HG02852 (cell line): ENCODE measurements at regions not wholly inside any gene's neighbourhood (a gene's known extent, or its start where the extent isn't known, plus 50 kb on each side); places are given as distances from the start of the nearest gene placed in this dataset.

ENCODE experiments used
- ATAC-seq: cut with Tn5 transposase; IDR thresholded peaks from one replicate; pipeline ENCODE4 v1.9.1; 2021; ENCODE audit warnings: mild to moderate bottlenecking, moderate library complexity; ENCODE audit not compliant: unreplicated experiment

GRCh38 chr3:5270666-5271371 lies 83.3 kb downstream of the EDEM1 start:
- no peak for ATAC-seq

GRCh38 chr3:5271372-5271683 lies 83.8 kb downstream of the EDEM1 start:
- ATAC-seq = no peak

DNA sequence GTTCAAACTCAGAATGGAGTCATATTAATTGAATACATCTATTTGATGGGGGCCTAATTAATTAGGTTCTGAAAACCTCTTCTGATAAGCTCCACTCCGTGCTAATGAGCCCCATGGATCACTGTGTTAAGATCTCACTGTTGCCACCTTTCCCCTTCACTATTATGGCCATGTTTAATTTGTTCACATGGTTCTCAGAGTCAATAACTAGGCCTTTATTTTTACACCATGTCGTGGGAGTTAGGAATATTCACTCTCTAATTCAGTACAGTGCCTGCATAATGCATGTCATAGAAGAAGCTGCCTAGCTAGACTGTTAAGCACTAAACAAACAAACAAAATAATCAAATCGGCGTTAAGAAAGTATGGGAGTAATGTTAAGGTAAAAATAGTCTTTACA lies 84.9 kb downstream of the EDEM1 start:
- no peak for ATAC-seq

DNA sequence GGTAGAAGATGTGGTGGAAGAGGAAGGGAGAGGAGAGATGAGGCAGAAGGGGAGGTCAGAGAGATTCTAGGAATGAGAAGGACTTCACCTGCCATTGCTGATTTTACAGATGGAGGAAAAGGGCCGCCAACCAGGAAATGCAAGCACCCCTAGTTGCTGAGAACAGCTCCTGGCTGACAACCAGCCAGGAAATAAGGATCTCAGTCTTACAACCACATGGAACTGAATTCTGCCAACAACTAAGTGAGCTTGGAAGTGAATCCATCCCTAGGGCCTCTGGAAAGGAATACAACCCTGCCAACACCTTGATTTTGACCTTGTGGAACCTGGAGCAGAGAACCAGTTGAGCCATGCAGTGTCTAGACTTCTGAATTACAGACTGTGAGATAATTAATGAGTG lies 86.6 kb downstream of the EDEM1 start:
- ATAC-seq = no peak

- no peak for ATAC-seq
Observed at GRCh38 chr3:5275529-5275928, 88.0 kb downstream of the EDEM1 start.

GRCh38 chr3:5276934-5277333 lies 89.4 kb downstream of the EDEM1 start:
- ATAC-seq = no peak

DNA sequence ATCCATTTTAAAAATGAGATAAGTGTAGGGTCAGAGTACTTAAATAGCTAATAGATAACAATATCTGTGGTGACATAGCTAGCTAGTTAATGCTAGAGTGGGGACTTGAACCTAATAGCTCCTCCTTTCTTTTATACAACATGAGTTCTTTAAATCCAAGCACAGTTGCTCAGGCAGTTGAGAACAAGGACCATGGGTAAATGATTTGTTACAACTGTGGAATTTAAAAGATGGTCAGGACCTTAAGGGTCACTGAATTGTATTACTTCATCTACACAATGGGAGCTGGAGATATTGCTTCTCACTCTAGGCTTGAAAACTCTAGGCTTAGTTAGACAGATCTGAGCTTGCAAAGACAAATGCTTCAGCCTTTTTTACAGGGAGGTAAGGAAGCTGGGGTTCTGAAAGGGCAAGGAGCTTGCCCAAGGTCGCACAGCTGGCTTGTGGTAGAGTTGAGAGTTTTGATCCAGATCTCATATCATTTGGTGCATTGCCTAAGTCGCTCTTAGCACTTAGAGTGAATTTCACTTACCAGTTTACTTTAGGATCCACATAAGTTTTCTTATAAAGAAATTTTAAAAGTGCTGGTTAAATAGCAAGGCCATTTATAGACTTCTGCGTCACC lies 90.2 kb downstream of the EDEM1 start:
- ATAC-seq = no peak

- ATAC-seq = no peak
Observed at GRCh38 chr3:5278666-5279065, 91.2 kb downstream of the EDEM1 start.

- no peak for ATAC-seq
Observed at GRCh38 chr3:5282703-5283102, 95.2 kb downstream of the EDEM1 start.

- ATAC-seq = no peak
Observed at GRCh38 chr3:5285439-5285838, 97.9 kb downstream of the EDEM1 start.

DNA sequence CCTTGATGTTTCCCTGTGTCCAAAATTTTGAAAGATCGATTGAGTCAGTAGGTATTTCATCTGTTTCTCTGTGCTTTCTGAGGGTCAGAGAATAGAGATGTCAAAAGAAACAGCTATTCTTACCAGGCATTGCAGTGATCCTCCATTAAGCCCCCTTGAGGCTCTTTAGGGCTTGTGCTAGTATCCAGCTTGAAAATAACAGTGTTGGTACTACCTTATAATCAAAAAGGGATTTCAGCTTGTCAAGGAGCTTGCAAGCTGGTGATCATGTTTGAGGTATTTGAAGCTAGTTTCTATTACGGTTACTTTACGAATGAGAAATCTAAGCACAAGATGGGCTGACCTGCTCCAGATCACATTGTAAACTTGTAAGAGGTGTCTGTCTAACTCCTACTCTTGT lies 103.4 kb downstream of the EDEM1 start:
- no peak for ATAC-seq

DNA sequence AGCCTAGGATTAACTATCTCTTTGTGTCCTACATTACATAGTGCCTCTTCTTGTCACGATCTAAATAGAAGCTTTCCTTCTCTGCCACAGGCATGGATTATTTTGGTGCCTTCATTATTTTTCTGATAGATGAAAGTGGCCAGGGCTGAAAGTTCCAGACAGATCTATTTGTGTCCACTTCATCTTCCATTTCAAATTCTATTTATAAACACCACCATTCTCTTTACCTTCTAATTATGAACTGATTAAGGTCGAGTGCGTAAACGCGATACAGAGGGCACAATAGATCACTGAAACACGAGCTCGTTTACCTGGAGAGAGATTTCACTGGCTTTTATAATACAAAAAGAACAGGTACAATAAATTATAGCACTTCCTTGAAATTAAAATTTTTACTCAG lies 105.0 kb downstream of the EDEM1 start:
- ATAC-seq = no peak

DNA sequence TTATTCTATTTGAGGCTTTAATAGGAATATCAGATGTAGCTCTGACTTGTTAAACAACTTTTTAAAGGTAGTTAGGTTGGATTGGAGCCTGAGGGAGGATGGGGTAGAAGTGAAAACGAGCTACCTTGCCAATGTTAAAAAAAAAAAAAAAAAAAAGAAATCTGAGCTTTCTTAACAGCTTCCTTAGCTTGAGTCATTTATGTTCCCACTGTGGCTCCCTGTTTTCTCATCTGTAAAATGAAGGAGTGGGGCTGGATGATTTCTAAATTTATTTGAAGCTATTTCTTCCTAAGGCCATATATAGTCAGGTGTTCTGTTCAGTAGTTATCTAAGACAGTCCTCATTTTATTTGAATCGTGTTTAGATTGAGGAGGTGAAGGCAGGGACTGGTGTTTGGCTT lies 105.7 kb downstream of the EDEM1 start:
- ATAC-seq = no peak

- ATAC-seq = no peak
Observed at GRCh38 chr3:5294356-5294755, 106.8 kb downstream of the EDEM1 start.

- ATAC-seq = no peak
Observed at GRCh38 chr3:5295191-5295690, 107.7 kb downstream of the EDEM1 start.

DNA sequence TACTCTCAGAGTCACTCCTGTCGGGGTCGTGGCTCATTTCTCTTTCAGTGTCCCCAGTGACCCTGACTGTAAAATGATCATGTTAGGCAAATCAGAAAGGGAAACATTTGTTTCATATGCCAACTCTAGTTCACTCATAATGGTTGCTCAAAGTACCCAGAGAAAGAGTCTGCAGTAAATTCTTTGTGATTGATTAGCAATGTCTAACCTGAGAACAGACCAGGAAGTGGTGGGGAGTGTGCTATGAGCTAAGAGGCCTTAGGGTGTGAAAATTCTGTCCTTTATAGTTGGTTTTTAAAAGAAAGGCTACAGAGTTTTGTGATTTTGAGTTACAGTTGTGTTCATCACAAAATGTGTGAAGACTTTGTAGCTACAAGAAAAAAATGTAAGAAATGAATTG lies 108.9 kb downstream of the EDEM1 start:
- no peak for ATAC-seq

DNA sequence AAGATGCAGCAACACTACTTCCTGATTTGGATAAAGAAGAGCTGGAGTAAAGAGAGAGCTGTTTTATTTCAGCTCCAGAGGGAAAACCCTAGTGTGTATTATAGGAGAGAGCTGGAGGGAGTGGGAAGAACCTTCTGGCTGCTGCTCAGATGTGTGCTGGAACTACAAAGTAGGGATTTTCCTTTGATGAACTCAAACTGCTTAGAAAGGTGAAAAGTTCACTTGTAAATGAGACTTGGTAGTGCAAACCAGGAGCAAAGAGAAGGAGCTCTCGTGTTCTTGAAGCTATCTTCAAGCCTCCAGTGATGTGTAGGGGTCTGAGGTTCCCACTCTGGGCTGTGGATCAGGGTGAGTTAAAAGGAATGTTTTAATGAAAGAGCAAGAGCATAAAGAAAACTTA lies 110.4 kb downstream of the EDEM1 start:
- ATAC-seq = peak; percentile 16

DNA sequence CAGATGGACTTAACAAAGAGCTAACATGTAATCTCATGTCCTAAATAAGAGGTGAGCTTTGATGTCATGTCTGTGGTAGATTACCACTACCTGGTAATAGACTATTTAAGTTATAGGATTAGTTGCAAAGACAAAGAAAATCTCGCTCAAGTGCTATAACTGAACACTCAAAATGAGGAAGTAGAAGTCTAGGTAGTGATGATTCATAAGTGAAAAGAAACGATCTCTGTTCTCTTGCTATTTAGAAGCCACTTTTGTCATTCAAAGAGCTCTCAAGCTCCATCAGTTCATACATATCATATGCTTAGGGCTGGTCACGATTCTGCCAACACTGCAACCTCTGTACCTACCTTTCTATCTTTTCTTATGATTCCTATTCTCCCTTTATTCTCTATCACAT lies 110.9 kb downstream of the EDEM1 start:
- peak; percentile 99 for ATAC-seq

- no peak for ATAC-seq
Observed at GRCh38 chr3:5299161-5299560, 111.7 kb downstream of the EDEM1 start.

GRCh38 chr3:5300638-5301037 lies 113.1 kb downstream of the EDEM1 start:
- ATAC-seq = no peak

GRCh38 chr3:5301651-5302297 lies 114.3 kb downstream of the EDEM1 start:
- no peak for ATAC-seq

GRCh38 chr3:5302661-5303060 lies 115.2 kb downstream of the EDEM1 start:
- ATAC-seq = no peak
